Trophoblast cell (in vitro differentiated cells and primary cell): ENCODE measurements at regions not wholly inside any gene's neighbourhood (a gene's known extent, or its start where the extent isn't known, plus 50 kb on each side); places are given as distances from the start of the nearest gene placed in this dataset.

Experiments
- DNase-seq, 2 donors: peaks; one replicate each; pipeline ENCODE4 v3.0.0-alpha.2; 2016
- H2AFZ ChIP-seq: 2 replicates; pipeline ENCODE4 v1.6.1; 2013; ENCODE audit warnings: low read length, moderate library complexity, mild to moderate bottlenecking; ENCODE audit not compliant: insufficient read depth, poor library complexity
- H2AK5ac ChIP-seq: 2 replicates; pipeline ENCODE4 v1.6.1; 2013; ENCODE audit warnings: mild to moderate bottlenecking, low read length
- H2BK120ac ChIP-seq: 2 replicates; pipeline ENCODE4 v1.6.1; 2013; ENCODE audit warnings: low read length, mild to moderate bottlenecking, moderate library complexity; ENCODE audit not compliant: insufficient read depth, poor library complexity
- H2BK12ac ChIP-seq: 2 replicates; pipeline ENCODE4 v1.6.1; 2013; ENCODE audit warnings: mild to moderate bottlenecking, low read length, moderate library complexity
- H2BK5ac ChIP-seq: 2 replicates; pipeline ENCODE4 v1.6.1; 2013; ENCODE audit warnings: low read length, low read depth, moderate library complexity, mild to moderate bottlenecking; ENCODE audit not compliant: poor library complexity
- H3K14ac ChIP-seq: 2 replicates; pipeline ENCODE4 v1.6.1; 2013; ENCODE audit warnings: mild to moderate bottlenecking, low read length
- H3K18ac ChIP-seq: 2 replicates; pipeline ENCODE4 v1.6.1; 2013; ENCODE audit warnings: mild to moderate bottlenecking, low read length
- H3K23ac ChIP-seq: 2 replicates; pipeline ENCODE4 v1.6.1; 2013; ENCODE audit warnings: low read length
- H3K27ac ChIP-seq: 2 replicates; pipeline ENCODE4 v1.5.1; 2013; ENCODE audit warnings: low read depth, mild to moderate bottlenecking, inconsistent platforms, low read length, moderate library complexity
- H3K27me3 ChIP-seq: 2 replicates; pipeline ENCODE4 v1.6.1; 2013; ENCODE audit warnings: inconsistent platforms, mild to moderate bottlenecking, low read length, moderate library complexity; ENCODE audit not compliant: insufficient read depth
- H3K36me3 ChIP-seq, 2 experiments: 1 replicate in 1 of 2; 2 replicates in 1 of 2; pipeline ENCODE4 v1.6.1; 2013; ENCODE audit warnings: low read length in 2 of 2, mild to moderate bottlenecking in 2 of 2, moderate library complexity in 1 of 2; ENCODE audit not compliant: insufficient read depth in 2 of 2, control insufficient read depth in 1 of 2
- H3K4ac ChIP-seq: 2 replicates; pipeline ENCODE4 v1.6.1; 2013; ENCODE audit warnings: low read depth, mild to moderate bottlenecking, low read length, moderate library complexity
- H3K4me1 ChIP-seq, 2 experiments: 1 replicate in 1 of 2; 2 replicates in 1 of 2; pipeline ENCODE4 v1.6.1; 2013; ENCODE audit warnings: low read length in 2 of 2, mild to moderate bottlenecking in 2 of 2, moderate library complexity in 1 of 2; ENCODE audit not compliant: insufficient read depth in 2 of 2, control insufficient read depth in 1 of 2
- H3K4me2 ChIP-seq: 2 replicates; pipeline ENCODE4 v1.6.1; 2013; ENCODE audit warnings: inconsistent platforms, mild to moderate bottlenecking, low read length, moderate library complexity
- H3K4me3 ChIP-seq: 2 replicates; pipeline ENCODE4 v1.5.1; 2013; ENCODE audit warnings: mild to moderate bottlenecking, low read depth, low read length, inconsistent platforms
- H3K79me1 ChIP-seq: one replicate; pipeline ENCODE4 v1.6.1; 2013; ENCODE audit warnings: low read length
- H3K79me2 ChIP-seq: 2 replicates; pipeline ENCODE4 v1.6.1; 2013; ENCODE audit warnings: low read length, mild to moderate bottlenecking; ENCODE audit not compliant: control insufficient read depth, insufficient read depth, poor library complexity
- H3K9ac ChIP-seq: 2 replicates; pipeline ENCODE4 v1.6.1; 2013; ENCODE audit warnings: mild to moderate bottlenecking, low read length
- H3K9me3 ChIP-seq: 2 replicates; pipeline ENCODE4 v1.6.1; 2013; ENCODE audit warnings: low read depth, mild to moderate bottlenecking, control low read depth, inconsistent platforms, low read length; ENCODE audit not compliant: insufficient read depth
- H4K12ac ChIP-seq: 2 replicates; pipeline ENCODE4 v1.6.1; 2013; ENCODE audit warnings: low read depth, mild to moderate bottlenecking, low read length, moderate library complexity
- H4K8ac ChIP-seq: 2 replicates; pipeline ENCODE4 v1.6.1; 2013; ENCODE audit warnings: low read depth, mild to moderate bottlenecking, low read length, moderate library complexity
- H4K91ac ChIP-seq: one replicate; pipeline ENCODE4 v1.6.1; 2013; ENCODE audit warnings: low read depth, mild to moderate bottlenecking, low read length, moderate library complexity
- WGBS: extraction: QIAGEN DNeasy Blood & Tissue Kit; methylation state at CpG from one replicate; pipeline ENCODE4 v1.1.7; 2013; ENCODE audit warnings: missing lambda C conversion rate; ENCODE audit not compliant: insufficient read length, insufficient coverage; ENCODE audit errors: extremely low coverage; 5-methylcytosine and 5-hydroxymethylcytosine counted together

DNA sequence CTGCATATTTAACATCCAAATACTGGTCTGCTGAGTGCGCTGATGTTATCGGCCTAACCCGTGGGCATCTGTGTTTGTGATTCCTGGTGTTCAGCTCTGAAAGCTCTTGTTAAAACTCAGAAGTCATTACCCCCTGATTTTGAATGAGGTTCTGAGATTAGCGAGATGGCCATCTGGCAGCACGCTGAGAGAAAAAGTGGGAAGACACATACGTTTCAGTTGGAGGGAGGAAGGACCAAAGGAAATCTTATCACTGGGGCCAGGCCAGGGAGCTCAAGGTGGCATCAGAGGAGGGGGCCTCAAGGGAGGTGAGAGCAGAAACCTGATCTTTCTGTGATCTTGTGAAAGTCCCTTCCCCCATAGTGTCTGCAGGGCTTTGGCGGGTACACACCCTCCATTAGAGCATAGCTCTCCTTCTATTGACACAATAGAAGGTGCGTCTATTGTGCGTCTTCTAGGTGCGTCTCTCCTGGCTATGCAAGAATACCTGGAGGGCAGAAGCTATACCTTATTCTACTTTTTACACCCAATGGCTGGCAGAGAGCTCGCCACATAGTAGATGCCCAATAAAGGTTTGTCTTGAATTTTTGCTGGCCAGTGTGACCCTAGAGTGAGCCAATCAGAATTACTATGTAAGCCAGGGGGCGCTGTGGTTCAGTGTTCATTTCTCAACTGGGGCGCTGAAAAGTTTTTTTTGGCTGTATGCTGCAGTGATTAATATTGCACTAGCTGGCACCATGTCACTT is 182.4 kb downstream of the SHQ1 start:
- WGBS: no CpG with 5 or more reads among the region's 13 CpGs
- peaks cover 2 to 4% of the 10 kb centered on the region in 2 experiments for H3K4me1 ChIP-seq
- H3K23ac ChIP-seq: no peak overlapping the region
- H3K9ac ChIP-seq: no peak overlapping the region
- no peaks in the 10 kb centered on the region for H3K9me3 ChIP-seq
- H2BK5ac ChIP-seq: no peak overlapping the region
- no peak overlapping the region for H4K91ac ChIP-seq
- H2BK12ac ChIP-seq: no peak overlapping the region
- no peaks in the 10 kb centered on the region for H3K79me2 ChIP-seq
- H4K8ac ChIP-seq: no peak overlapping the region
- no peak overlapping the region for H3K27ac ChIP-seq
- no peak overlapping the region for H2BK120ac ChIP-seq
- peak overlapping the region; percentile 23 for H2AK5ac ChIP-seq
- no peak overlapping the region for H4K12ac ChIP-seq
- H3K4me2 ChIP-seq: no peak overlapping the region
- H3K14ac ChIP-seq: no peak overlapping the region
- no peak overlapping the region for H3K4me3 ChIP-seq
- H3K27me3 ChIP-seq: no peaks in the 10 kb centered on the region
- no peak overlapping the region for H3K18ac ChIP-seq
- DNase-seq: peak in 1 of 2 donors; percentile 68
- no peaks in the 10 kb centered on the region for H3K79me1 ChIP-seq
- H2AFZ ChIP-seq: no peak overlapping the region
- no peaks in the 10 kb centered on the region for H3K36me3 ChIP-seq
- H3K4ac ChIP-seq: no peak overlapping the region

DNA sequence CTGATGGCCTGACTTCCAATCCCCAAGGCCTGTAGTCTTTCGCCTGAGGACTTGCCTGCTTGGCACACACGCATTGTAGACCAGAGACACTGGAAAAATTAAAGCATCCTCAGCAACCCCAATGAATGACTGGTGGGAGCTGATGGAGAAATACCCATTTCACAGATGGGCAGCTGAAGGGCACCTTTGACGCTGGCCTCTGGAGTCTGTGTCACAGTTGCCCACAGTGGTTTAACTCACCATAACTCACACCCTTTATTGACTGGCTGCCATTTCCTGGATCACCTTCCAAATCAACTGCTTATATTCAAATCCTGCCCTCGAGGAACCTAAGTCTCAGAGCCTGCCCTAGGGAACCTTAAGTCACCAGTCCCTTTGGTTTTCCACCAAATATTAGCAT is 183.1 kb downstream of the SHQ1 start:
- Histone ChIP-seq H3K4me2 (no peak overlapping the region), H3K36me3 (no peaks in the 10 kb centered on the region), H3K14ac (no peak overlapping the region), H3K4me1 (peaks cover 2 to 4% of the 10 kb centered on the region in 2 experiments), H2AFZ (no peak overlapping the region), H3K79me2 (no peaks in the 10 kb centered on the region), H3K4ac (no peak overlapping the region), H2BK120ac (no peak overlapping the region), H2BK5ac (no peak overlapping the region), H4K91ac (no peak overlapping the region), H3K9ac (no peak overlapping the region), H3K18ac (no peak overlapping the region), H2BK12ac (no peak overlapping the region), H3K27me3 (no peaks in the 10 kb centered on the region), H3K23ac (no peak overlapping the region), H2AK5ac (no peak overlapping the region), H3K9me3 (no peaks in the 10 kb centered on the region), H4K8ac (no peak overlapping the region), H3K4me3 (no peak overlapping the region), H3K79me1 (no peaks in the 10 kb centered on the region), H3K27ac (no peak overlapping the region), H4K12ac (no peak overlapping the region)
- WGBS: no CpG with 5 or more reads among the region's 4 CpGs
- DNase-seq: no peak

DNA sequence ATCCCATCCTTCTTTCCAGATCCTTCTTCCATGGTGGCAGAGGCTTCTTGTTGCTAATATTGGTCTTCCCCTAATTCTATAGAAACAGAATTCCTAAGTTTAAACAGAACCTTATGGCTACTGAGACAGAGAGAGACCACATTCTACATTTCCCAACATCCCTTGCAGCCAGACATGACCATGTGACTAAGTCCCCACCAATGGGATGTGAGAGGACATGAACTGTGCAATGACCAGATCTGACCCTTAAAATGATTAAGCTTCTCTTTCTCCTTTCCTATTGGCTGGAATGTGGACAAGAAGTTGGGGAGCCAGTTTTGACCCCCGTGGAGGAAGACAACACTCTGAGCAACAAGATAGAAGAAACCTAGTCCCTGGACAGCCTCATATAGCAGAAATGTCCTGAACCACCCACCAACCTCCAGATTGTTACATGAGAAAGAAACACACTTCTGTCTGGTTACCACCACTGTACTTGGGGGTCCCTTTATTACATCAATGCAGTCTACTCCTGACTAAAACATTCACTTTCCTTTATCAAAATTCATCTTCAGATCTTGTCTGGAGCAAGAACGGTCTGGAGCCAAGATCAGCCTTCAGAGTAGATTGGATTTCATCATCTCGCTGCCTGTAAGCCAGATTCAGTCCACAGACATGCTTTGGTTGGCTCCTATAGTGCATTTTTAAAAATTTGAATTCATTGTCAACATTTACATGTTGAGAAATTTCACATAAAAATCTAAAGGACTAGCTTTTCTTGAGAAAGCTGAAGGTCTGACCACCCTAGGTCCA is 183.9 kb downstream of the SHQ1 start:
- H3K36me3 ChIP-seq: no peaks in the 10 kb centered on the region
- no peak overlapping the region for H3K18ac ChIP-seq
- DNase-seq: no peak

DNA sequence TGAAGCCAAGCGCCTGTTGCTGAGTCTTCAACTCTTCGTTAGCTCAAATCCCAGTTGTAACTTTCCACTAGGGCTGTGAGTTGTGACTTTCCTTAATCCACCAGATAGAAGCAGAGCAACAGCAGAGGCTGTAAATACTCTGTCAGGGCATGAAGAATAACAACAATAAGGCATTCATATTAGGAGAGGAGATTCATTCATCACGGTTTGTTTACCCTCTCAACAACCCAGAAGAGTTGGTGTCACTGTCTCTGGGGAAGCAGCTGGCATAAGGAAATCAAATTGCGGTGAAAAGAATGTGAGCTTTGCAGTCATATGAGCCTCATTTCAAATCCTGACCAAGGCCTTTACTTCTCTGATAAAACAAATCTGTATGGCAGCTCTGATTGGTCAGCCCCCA is 184.8 kb downstream of the SHQ1 start:
- Histone ChIP-seq H3K27ac (no peak overlapping the region), H2AK5ac (no peak overlapping the region), H4K91ac (no peak overlapping the region), H3K79me1 (no peaks in the 10 kb centered on the region), H2BK120ac (no peak overlapping the region), H4K12ac (no peak overlapping the region), H2AFZ (no peak overlapping the region), H3K4me2 (no peak overlapping the region), H2BK5ac (no peak overlapping the region), H3K4ac (no peak overlapping the region), H3K79me2 (no peaks in the 10 kb centered on the region), H3K4me1 (peaks cover 2 to 4% of the 10 kb centered on the region in 2 experiments), H3K9ac (no peak overlapping the region), H4K8ac (no peak overlapping the region), H3K9me3 (no peaks in the 10 kb centered on the region), H3K36me3 (no peaks in the 10 kb centered on the region), H3K14ac (no peak overlapping the region), H3K27me3 (no peaks in the 10 kb centered on the region), H3K4me3 (no peak overlapping the region), H3K18ac (no peak overlapping the region), H3K23ac (no peak overlapping the region), H2BK12ac (no peak overlapping the region)
- no CpG with 5 or more reads among the region's 4 CpGs for WGBS
- DNase-seq: no peak

More for the DNA sequence above, 183.9 kb downstream of the SHQ1 start:
- Histone ChIP-seq H2BK5ac (no peak overlapping the region), H3K4ac (no peak overlapping the region), H3K9me3 (no peaks in the 10 kb centered on the region), H3K27me3 (no peaks in the 10 kb centered on the region), H4K8ac (no peak overlapping the region), H3K14ac (no peak overlapping the region), H3K79me1 (no peaks in the 10 kb centered on the region), H4K12ac (no peak overlapping the region), H4K91ac (no peak overlapping the region), H3K4me3 (no peak overlapping the region), H2BK120ac (no peak overlapping the region), H3K79me2 (no peaks in the 10 kb centered on the region), H3K4me2 (no peak overlapping the region), H3K9ac (no peak overlapping the region), H3K23ac (no peak overlapping the region), H2AK5ac (no peak overlapping the region), H3K4me1 (peaks cover 2 to 4% of the 10 kb centered on the region in 2 experiments), H2AFZ (no peak overlapping the region), H3K27ac (no peak overlapping the region), H2BK12ac (no peak overlapping the region)
- WGBS: no CpG with 5 or more reads among the region's 3 CpGs
